A172 (cell line): ENCODE measurements at regions not wholly inside any gene's neighbourhood (a gene's known extent, or its start where the extent isn't known, plus 50 kb on each side); places are given as distances from the start of the nearest gene placed in this dataset.
A peak's percentile ranks its signal among the peaks of the same experiment; 100 is the strongest.
"Not testable (repeated sequence)": the region's sequence is repeated elsewhere in the genome, so short reads cannot be mapped to it uniquely, and the experiment has no call there.

Experiments
- DNase-seq: peaks from one replicate; pipeline ENCODE4 v3.0.0-alpha.2; 2015; ENCODE audit warnings: low spot score

- DNase-seq, result no peak
Measured at GRCh38 chr6:115811541-115811940, 249.2 kb downstream of the FRK start.

DNA sequence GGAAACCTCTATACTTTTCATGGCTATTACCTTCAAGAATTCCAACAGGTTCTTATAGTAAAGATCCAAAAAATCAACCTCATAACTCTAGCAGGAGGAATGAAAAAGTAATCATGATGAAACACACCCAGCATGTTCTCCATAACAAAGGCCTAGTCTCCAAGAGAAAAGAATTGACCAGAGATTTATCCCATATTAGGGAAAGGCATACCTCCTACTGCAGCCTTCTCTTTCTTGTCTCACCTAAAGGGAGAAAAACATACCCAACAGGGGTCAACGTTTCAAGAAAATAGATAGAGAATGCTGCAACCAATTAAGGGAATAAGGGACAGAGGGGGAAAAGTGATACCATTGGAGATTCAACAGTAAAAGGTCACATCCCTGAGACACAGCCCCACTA is 262.5 kb downstream of the FRK start:
- no peak for DNase-seq

GRCh38 chr6:115796829-115797228 is 263.9 kb downstream of the FRK start:
- DNase-seq, result no peak

DNA sequence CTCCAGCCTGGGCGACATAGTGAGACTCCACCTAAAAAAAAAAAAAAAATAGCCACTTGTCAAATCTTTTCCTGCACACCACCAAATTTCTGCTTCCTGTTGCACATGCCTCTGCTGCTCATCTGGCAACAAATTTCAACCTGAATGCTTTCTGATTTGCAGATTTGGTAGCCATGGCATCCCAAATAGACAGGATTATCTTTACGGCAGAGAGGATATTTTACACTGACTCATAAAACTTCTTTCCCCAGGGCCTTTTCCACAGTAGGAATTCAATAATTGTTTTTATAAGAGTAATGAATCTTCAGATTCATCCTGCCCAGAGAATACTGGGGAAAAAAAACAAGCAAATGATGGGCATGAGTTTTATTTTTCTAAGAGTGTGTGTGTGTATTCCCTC is 264.6 kb downstream of the FRK start:
- DNase-seq, result peak; percentile 52

DNA sequence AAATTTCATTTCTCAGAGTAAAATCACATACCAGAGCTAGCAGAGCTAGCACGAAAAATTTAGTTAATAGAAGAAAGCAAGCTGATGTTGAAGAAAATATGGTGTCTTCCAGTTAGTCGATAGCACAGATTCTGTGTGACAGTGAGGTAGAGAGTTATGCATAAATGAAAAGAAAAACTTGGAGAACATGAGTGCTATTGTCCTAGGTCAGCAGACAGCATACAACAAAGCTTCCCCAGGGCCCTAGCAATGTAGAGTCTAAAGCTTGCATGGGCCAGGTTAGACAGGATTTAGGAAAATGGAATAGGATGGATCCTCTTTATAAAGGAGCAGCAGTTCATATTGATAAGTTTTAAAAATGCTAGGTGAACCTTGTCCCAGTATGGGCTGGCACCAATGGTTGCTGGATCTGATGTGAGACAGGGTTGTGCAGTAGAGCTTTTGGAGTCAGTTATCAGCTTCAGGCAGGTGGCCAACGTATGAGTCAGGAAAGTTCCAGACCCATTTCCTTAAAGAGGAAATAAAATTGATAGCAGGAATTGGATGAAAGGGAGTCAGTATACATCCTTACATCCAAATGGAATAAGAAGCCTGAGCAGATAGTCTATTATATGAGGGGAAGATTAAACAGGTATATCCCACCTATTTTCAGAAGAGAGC is 277.2 kb downstream of the FRK start:
- peak; percentile 47 for DNase-seq

- DNase-seq, result no peak
Measured at GRCh38 chr6:115782612-115783011, 278.1 kb downstream of the FRK start.

DNA sequence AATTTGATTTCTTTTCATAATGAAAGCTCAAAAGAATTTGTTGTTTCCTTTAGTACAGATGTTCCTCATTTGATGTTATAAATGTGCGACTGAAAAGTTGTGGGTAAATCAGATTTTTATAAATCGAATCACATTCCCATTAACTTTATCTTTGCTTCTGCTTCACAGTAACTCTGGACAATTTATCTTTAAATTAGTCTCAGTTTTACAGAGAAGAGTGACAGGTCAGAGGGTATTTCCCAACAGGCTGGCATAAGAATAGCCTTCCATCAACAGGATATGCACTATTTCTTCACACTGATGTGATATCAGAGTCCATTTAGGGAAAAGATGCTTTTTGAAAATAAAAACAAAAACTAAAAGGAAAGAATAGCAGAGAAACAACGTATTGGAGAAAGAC is 286.9 kb downstream of the FRK start:
- no peak for DNase-seq

DNA sequence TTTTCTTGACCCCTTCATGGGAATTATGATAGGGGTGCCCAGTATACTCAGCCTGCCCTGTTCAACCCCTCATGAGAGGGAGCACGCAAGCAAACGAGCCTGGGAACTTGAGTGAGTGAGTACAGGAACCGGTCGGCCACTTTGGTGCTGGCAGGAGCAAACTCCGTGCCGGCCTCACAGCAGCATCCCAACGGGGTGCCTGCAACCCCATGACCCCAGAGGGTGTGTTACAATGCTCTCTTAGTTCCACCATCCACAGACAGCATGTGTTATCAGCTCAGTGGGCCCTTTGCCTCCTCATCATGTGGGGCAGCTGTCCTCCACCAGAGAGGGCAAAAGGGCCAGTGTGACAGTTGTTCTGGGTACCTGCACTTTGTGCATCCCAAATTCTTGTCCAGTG is 289.8 kb downstream of the FRK start:
- no peak for DNase-seq

DNA sequence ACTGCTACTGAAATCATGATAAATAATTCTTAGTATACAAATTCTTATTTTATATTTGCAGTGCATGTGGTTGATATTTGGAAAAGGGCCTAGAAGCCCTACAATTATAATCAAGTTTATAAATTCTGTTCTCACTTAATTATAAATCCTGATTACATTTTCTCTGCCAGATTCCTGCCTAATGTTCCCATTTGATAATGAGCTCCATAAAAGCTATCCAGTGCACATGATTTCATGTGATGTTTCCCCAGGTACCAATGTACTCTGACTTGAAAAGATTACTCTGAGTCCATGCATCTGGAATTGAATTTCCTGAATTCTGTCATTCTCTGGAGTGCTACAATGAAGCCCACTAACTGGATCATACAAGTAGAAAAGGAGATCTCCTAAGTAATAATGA is 292.2 kb downstream of the FRK start:
- DNase-seq, result no peak

GRCh38 chr6:115767931-115768330 is 292.8 kb downstream of the FRK start:
- DNase-seq, result no peak

DNA sequence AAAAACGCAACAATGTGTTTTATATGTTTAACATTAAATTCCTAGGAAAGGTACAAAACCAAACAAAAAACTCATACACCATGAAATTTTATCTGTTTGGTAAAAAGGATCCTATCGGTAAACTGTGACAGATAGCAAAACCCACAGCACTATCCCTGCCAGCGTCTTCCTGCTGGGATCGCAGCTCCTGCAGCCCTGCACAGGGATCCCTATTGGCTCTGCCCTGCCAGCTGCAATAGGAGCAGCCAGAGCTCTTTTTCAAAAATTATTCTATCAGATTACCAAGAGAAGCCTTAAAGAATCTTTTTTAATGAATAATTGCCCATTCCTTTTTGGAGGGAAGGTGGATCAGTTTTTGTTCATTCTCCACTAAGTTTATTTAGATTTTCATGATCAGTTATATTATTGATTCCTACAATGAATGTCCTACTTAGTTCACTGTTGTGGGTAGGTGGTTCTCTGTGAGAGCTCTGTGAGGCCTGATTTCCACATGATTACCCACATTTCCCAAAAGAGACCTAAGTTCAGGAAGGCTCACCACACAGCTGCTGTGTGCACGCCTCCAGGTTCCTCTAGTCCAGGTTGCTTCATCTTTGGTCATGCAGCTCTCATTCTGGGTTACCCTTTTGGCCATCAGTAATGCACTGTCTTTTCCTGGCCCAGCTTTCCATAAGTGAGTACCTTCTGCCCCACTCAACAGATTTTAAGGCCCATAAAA is 293.8 kb downstream of the FRK start:
- DNase-seq, result no peak

DNA sequence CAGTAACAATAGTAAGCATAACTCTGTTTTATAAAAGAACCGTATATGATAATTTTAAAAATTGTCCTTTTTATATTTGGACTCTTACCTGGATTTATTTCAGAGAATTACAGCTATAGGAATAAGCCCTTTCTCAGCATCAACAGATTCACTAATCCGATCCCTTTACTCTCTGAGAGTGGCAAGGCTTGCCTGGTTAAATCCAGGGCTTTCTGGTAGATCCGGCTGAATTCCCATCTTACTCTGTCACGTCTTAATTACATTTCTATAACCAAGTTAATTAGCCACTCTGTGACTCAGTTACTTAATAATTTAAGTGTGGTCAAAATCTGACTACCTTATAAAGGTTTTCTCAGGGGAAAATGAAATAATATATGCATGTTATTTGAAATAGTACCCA is 294.7 kb downstream of the FRK start:
- no peak for DNase-seq

- DNase-seq, result no peak
Measured at GRCh38 chr6:115759051-115759450, 301.6 kb downstream of the FRK start.

DNA sequence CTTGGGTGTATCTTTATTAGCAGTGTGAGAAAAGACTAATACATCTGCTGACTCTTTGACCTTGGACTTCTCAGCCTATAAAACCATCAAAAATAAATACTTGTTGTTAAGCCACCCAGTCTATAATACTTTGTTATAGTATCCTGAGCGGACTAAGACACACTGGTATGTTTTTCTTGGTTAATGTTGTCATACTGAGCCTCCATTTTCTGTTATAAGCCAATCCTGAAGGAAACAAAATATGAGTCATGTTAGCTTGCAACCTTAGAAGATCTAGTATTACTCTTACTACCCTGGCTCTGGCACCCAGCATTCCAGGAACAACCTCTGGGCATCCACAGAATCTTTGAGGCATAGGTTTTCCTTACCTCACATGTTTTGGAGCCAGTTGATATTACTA is 307.2 kb downstream of the FRK start:
- DNase-seq, result peak; percentile 11

GRCh38 chr6:115750946-115751345 is 309.7 kb downstream of the FRK start:
- no peak for DNase-seq

DNA sequence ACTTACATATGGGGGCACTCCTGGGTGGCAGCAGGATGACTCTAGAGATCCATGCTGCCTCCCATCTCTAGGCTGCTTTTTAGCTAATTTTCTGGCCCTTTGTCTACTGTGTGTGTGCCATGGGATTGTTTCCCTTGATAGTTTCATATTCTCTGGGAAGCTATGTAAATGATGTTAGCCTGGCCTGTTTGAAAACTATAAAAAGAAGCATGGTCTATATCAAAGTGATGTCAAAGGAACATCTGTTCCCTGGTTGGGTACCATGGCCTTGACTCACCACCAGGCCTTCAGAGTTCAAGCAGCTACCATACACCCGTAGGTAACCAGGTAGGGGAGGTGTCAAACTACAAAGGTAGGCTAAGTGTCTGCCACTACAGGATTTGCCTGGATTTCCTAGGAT is 310.4 kb downstream of the FRK start:
- no peak for DNase-seq

DNA sequence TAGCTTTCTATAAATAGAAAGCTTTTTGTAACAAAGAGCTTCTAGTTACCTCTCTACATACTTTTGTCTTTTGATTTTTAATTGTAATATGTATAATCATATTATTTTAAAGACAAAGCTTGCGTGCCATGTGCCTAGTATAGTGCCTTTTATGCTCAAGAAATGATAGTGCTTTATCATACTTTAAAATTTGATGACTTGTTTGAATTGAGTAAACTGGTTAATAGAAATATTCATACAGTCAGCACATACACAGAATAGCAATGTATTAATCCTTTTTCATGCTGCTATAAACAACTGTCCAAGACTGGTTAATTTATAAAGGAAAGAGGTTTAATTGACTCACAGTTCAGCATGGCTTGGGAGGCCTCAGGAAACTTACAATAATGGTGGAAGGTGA is 313.0 kb downstream of the FRK start:
- DNase-seq, result no peak

- DNase-seq, result not testable (repeated sequence)
Measured at GRCh38 chr6:115746583-115746982, 314.1 kb downstream of the FRK start.

DNA sequence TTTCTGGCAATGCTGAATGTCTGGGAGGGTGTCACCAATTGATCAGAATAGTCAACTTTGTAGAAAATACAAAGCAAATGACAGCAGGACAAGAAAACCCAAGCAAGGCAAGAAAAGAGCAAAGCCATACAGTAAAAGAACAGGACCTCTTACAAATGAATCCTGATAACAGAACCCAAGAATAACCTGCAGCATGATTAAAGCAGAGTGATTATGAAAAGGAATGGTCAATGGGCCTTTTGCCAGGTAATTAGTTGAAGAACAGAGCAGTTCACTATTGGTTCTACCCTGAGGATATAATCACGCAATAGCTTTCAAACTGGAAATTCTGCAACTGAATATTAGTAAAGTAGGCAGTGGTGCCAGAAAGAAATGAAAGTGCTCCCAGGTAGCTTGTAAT is 319.8 kb downstream of the FRK start:
- DNase-seq, result no peak

- DNase-seq, result no peak
Measured at GRCh38 chr6:115735610-115736009, 325.1 kb downstream of the FRK start.

- no peak for DNase-seq
Measured at GRCh38 chr6:115733426-115733825, 327.3 kb downstream of the FRK start.

DNA sequence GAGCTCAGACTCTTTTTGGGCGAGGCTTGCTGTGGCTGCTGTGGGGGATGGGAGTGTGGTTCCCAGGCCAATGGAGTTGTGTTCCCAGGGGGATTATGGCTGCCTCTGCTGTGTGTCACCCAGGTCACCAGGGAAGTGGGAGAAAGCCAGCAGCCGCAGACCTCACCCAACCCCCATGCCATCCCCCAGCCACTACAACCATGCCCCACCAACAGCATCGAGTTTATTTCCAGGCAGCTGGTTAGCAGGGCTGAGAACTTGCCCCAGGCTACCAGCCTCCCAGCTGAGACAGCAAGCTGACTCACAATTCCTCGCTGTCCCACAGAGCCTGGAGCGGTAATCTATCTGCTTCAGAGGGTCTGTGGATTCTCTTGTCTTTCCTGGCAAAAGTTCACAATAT is 331.7 kb downstream of the FRK start:
- DNase-seq, result peak; percentile 41

DNA sequence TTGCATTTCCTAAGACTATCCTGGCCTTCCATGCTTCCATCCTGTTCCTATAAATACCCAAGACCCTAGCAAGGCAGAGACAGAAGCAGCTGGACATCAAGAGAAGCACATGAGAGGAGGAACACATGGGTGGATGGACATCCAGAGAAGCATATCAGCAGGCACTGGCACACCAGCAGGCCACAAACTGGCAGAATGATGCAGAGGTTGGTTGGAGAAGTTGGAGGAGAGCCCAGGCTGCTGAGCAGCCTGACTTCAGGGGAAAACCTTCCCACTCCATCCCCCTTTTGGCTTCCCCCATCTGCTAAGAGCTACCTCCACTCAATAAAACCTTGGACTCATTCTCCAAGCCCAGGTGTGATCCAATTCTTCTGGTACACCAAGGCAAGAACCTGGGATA is 332.5 kb downstream of the FRK start:
- DNase-seq, result no peak

DNA sequence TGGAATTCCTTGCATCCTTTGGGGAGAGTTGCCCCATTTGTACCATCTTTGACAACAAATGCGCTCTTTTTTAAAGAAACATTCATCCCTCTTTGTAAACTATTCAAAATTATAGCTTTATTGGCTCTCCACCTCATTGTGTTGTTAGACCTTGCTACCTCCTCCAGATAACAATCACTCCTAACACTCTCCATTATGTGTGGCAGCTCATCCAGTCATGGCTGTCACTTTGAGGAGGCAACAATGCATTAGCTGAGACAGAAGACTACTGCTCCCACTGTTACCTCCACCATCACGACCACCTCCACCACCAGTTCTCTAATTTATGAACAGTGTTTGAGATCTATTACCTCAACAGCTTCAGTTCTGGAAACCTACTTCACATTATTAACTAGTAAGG is 339.1 kb downstream of the FRK start:
- DNase-seq, result no peak
